Frontal cortex (tissue), 3 donors: ENCODE measurements at regions not wholly inside any gene's neighbourhood (a gene's known extent, or its start where the extent isn't known, plus 50 kb on each side); places are given as distances from the start of the nearest gene placed in this dataset.
"Not testable (repeated sequence)": the region's sequence is repeated elsewhere in the genome, so short reads cannot be mapped to it uniquely, and the experiment has no call there.

Experiments
- DNase-seq, 2 donors: peaks; one replicate each; pipeline ENCODE4 v3.0.0; 2012; ENCODE audit warnings: low spot score in 2 of 2
- FAIRE-seq: peaks from 2 replicates; lab custom pipeline; 2012; peaks lifted over from hg19 to GRCh38; lab: Jason Lieb, UNC
- donor health status: control.
- donor health status: control.
- donor health status: control.

GRCh38 chr1:223014142-223014873 lies 128.7 kb downstream of the TLR5 start:
- DNase-seq = no peak
- FAIRE-seq = no peak

DNA sequence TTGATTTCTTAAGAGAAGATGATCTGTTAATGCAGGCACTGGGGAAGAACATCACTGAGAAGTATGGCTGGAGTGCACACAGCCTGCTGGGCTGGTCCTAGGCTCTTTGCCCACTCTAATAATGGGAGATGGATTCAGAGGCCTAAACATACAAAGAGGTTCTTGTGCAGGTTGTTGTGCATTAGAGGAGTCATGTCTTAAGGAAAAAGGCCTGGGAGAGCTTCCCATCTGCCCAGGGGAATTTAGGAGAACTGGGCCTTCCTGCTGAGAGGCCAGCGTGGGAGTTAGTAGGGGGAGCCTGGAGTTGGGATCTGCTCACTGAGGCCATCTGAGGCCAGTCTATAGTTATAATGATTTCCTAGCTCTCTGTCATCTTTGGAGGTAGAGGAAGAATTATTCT lies 126.7 kb downstream of the TLR5 start:
- FAIRE-seq (no peak), DNase-seq (no peak)

DNA sequence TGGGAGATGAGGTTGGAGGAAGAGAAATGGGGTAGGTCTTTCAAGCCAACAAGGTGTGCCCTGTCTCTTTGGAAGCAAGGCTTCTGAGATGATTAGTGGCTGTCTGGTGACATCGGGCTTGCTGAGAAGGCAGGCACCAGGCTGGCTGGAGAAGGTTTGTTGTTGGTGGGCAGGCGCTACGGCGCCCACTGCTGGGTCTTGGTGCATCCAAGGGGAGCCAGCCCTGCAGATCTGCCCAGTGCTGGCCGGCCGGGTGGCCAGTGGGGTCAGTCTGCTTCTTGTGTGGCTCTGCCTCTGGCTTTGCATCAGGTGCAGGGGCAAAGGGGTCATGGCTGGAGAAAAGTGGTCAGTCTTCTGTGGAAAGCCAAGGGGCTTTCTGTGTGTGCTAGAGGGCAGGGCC lies 126.2 kb downstream of the TLR5 start:
- FAIRE-seq (no peak), DNase-seq (no peak)

GRCh38 chr1:223017291-223017690 lies 125.8 kb downstream of the TLR5 start:
- DNase-seq = no peak
- FAIRE-seq = no peak

- DNase-seq = no peak
- no peak for FAIRE-seq
Observed at GRCh38 chr1:223018534-223018933, 124.5 kb downstream of the TLR5 start.

- FAIRE-seq = no peak
- no peak for DNase-seq
Observed at GRCh38 chr1:223019256-223019655, 123.8 kb downstream of the TLR5 start.

DNA sequence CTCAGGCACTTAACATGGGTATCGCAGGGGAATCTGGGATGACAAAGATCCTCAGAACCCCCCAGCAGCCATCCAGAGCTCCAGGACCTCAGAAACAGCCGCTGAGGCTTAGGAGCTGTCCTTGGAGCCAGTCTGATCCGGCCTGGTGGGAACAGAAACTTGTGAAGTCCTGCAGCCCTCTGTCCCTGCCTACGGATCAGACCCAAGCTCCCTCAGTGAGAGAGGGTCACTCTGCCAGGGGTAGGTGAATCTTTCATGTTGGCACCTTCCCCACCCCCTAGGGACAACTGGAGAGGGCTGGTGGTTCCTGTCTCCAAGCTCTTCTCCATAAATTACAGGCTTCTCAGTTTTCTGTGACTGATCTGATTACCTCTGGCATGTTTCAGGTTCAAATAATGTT lies 122.3 kb downstream of the TLR5 start:
- FAIRE-seq (no peak), DNase-seq (no peak)

- DNase-seq (no peak), FAIRE-seq (no peak)
Observed at GRCh38 chr1:223022641-223023473, 120.2 kb downstream of the TLR5 start.

DNA sequence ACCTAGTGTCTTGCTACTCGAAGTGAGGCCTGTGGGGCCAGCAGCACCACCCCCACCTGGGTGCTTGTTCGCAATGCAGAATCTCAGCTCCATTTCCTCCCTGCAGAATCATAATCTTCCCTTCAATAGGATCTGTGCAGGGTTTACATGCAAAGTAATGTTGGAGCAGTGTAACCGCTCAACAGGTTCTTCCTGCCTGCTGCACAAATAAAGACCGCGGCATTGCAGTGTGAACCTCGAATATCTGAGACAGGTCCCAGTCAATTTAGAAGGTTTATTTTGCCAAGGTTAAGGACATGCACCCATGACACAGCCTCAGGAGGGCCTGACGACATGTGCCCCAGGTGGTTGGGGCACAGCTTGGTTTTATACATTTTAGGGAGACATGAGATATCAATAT lies 119.2 kb downstream of the TLR5 start:
- DNase-seq (no peak), FAIRE-seq (no peak)

GRCh38 chr1:223024486-223024885 lies 118.6 kb downstream of the TLR5 start:
- DNase-seq, FAIRE-seq: not testable (repeated sequence)

- FAIRE-seq, DNase-seq: not testable (repeated sequence)
Observed at GRCh38 chr1:223025190-223025734, 117.8 kb downstream of the TLR5 start.

GRCh38 chr1:223026639-223027038 lies 116.4 kb downstream of the TLR5 start:
- not testable (repeated sequence) for DNase-seq, FAIRE-seq

GRCh38 chr1:223029985-223030769 lies 112.9 kb downstream of the TLR5 start:
- no peak for FAIRE-seq

GRCh38 chr1:223030871-223031400 lies 112.1 kb downstream of the TLR5 start:
- FAIRE-seq (no peak), DNase-seq (no peak)

More at GRCh38 chr1:223029985-223030769, 112.9 kb downstream of the TLR5 start:
- no peak for DNase-seq

DNA sequence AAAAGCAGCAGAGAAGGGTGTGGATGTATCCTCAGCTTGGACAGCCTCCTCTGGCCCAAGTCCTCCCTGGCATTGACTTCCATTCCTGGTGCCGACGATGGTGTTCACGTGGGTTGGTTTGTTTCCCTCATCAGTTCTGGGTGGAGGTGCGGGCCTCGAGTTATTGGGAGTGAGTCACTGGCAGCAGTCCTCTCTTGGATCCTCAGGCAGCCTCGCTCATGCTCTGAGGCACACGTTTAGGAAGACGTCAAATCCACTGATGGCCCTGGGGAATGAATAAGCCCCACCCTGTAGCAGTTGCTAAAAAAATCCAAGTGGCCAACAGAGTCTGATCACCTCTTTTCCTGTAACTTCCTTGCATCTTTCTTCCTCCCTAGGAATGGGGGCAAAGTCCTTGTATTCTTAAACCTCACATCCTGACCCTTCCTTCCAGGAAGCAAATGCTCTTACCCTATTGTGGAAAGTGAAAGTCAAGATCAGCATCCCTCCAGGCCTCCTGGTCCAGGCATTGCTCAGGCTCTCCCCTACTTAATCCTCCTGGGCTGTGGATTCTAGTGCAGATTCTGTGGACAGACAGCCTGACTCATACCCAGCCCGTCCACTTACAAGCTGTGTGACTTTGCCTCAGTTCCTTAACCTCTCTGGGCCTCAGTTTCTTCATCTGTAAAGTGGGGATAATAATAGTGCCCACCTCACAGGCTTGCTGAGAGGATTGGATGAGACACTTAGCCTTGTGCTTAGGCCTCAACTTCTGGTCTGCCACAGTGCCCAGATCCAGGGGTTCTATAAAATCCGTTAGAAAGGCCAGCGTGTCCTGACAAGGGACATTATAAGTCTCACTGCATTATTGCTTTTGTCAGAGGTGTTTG lies 111.1 kb downstream of the TLR5 start:
- DNase-seq = no peak
- FAIRE-seq = no peak

- DNase-seq = no peak
- FAIRE-seq = no peak
Observed at GRCh38 chr1:223033658-223034057, 109.4 kb downstream of the TLR5 start.

DNA sequence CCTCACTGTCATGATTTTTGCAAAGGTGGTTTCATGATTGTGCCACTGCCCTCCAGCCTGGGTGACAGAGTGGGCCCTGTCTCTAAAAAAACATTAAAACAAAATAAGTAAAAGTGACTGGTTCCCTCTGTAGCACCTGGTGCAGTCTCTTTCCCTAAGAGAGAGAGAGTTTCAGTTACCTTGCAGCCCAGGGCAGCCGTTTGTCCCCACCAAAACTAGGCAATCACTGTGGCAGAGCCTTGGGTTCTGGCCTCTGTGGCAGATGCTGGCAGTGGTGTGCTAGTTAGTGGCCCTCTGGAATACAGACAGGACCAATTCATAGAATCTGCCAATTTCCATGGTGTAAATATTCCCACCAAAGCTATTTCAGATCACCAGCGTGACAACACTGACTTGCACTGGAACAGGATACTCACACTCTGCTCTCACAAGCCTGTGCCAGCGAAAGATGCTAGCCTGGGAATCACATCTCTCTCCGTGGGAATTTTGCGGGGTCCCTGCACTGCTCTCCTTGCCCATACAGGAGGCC lies 108.7 kb downstream of the TLR5 start:
- DNase-seq = no peak
- FAIRE-seq = no peak

DNA sequence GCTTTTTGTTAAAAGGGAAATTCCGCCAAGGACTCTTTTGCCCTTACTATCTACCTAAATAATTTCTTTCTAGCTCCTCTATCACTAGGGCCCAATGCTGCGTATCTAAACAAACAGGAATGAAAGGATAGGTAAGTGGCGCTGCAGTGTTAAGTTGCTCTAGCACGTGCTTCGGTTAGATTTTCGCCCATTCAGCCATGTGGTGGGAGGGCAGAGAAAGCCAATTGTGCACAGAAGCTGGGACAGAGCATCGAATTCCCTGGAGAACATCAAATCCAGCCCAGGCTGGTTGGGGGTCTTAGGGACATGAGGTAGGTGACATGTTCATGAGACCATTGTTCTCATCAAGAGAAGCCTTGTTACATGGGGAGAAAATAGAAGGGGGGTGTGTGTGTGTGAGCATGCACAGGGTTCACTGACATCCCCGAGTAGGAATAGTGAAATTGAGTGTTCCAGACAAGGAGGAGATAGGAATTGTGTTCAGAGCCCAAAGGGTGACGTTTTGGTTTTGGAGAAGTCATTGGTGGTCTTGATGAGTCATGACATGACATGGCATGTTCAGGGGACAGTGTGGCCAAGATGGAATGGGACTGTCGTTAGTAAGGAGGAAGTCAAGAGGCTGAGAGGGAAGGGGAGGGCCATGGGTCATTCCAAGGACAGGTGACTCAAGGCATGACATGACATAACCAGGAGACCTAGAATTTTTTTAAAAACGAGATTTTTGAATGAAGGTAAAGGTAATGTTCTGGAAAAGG lies 107.1 kb downstream of the TLR5 start:
- FAIRE-seq (no peak), DNase-seq (no peak)
